H1 (cell line): ENCODE measurements at regions not wholly inside any gene's neighbourhood (a gene's known extent, or its start where the extent isn't known, plus 50 kb on each side); places are given as distances from the start of the nearest gene placed in this dataset.

Experiments used
- BCL11A ChIP-seq, 2 experiments: IDR thresholded peaks; one replicate each; pipeline ENCODE4 v1.6.1; 2011; ENCODE audit warnings: low read depth in 2 of 2, low read length in 2 of 2, mild to moderate bottlenecking in 2 of 2
- CHD1 ChIP-seq: IDR thresholded peaks from 2 replicates; pipeline ENCODE4 v1.6.1; 2012; ENCODE audit warnings: low read depth, low read length, improper control_type of control experiment
- JUN ChIP-seq: IDR thresholded peaks from 2 replicates; pipeline ENCODE4 v1.6.1; 2011; ENCODE audit warnings: low read depth, mild to moderate bottlenecking, improper control_type of control experiment, low read length
- NANOG ChIP-seq: IDR thresholded peaks from 2 replicates; pipeline ENCODE4 v1.6.1; 2011; ENCODE audit warnings: low read length, low read depth, mild to moderate bottlenecking, inconsistent platforms; ENCODE audit not compliant: insufficient read depth, poor library complexity, severe bottlenecking
- PHF8 ChIP-seq: fragments of 200-600 bp; sonication (generic); conservative IDR thresholded peaks from 2 replicates; pipeline ENCODE4 v1.7.1; 2012; ENCODE audit warnings: low read depth, mild to moderate bottlenecking, inconsistent platforms, low read length, moderate library complexity
- RXRA ChIP-seq: IDR thresholded peaks from 2 replicates; pipeline ENCODE4 v1.6.1; 2011; ENCODE audit warnings: low read depth, mild to moderate bottlenecking, low read length, moderate library complexity; ENCODE audit not compliant: insufficient read depth
- ZNF274 ChIP-seq: IDR thresholded peaks from 2 replicates; pipeline ENCODE4 v1.7.0; 2012; ENCODE audit warnings: low read length, borderline replicate concordance; ENCODE audit errors: extremely low read depth

GRCh38 chr5:162484986-162485385, 417.4 kb downstream of the GABRG2 start (continued):
- no peak for TF ChIP-seq CHD1
- TF ChIP-seq ZNF274 = no peak
- no peak for TF ChIP-seq BCL11A (IDR thresholded peaks at IDR 0.05; ENCODE audit: low read depth in 2 of 2, low read length in 2 of 2)
- TF ChIP-seq NANOG = no peak
- TF ChIP-seq PHF8 = no peak
- no peak for TF ChIP-seq JUN
- TF ChIP-seq RXRA = no peak
